DMS79 (cell line): ENCODE measurements at regions not wholly inside any gene's neighbourhood (a gene's known extent, or its start where the extent isn't known, plus 50 kb on each side); places are given as distances from the start of the nearest gene placed in this dataset.

Source experiments
- DNase-seq: peaks from one replicate; lab custom pipeline; 2025; lab: John Stamatoyannopoulos, UW

GRCh38 chr5:72000707-72001106, 106.6 kb upstream of the MAP1B start:
- DNase-seq: no peak

- DNase-seq: no peak
These were observed 101.6 kb upstream of the MAP1B start for GRCh38 chr5:72005671-72006070.

GRCh38 chr5:72006361-72006760, 100.9 kb upstream of the MAP1B start:
- DNase-seq: no peak

- DNase-seq: no peak
These were observed 99.8 kb upstream of the MAP1B start for GRCh38 chr5:72007336-72008111.

- no peak for DNase-seq
These were observed 98.0 kb upstream of the MAP1B start for GRCh38 chr5:72009280-72009679.

GRCh38 chr5:72010430-72010829, 96.8 kb upstream of the MAP1B start:
- DNase-seq: no peak

- DNase-seq: no peak
These were observed 94.4 kb upstream of the MAP1B start for GRCh38 chr5:72012906-72013305.

- DNase-seq: peak; percentile 47
These were observed 93.3 kb upstream of the MAP1B start for GRCh38 chr5:72013766-72014624.

- DNase-seq: peak; percentile 52
These were observed 92.1 kb upstream of the MAP1B start for GRCh38 chr5:72015103-72015548.

- DNase-seq: no peak
These were observed 89.0 kb upstream of the MAP1B start for GRCh38 chr5:72018143-72018803.

- no peak for DNase-seq
These were observed 86.9 kb upstream of the MAP1B start for GRCh38 chr5:72020161-72020983.

- no peak for DNase-seq
These were observed 85.5 kb upstream of the MAP1B start for GRCh38 chr5:72021651-72022357.

GRCh38 chr5:72028382-72028781, 78.9 kb upstream of the MAP1B start:
- DNase-seq: no peak

- no peak for DNase-seq
These were observed 77.0 kb upstream of the MAP1B start for GRCh38 chr5:72030237-72030636.

- no peak for DNase-seq
These were observed 74.5 kb upstream of the MAP1B start for GRCh38 chr5:72032788-72033187.

GRCh38 chr5:72034770-72035169, 72.5 kb upstream of the MAP1B start:
- DNase-seq: no peak

GRCh38 chr5:72035831-72036230, 71.4 kb upstream of the MAP1B start:
- DNase-seq: no peak

- no peak for DNase-seq
These were observed 70.3 kb upstream of the MAP1B start for GRCh38 chr5:72036951-72037350.

- DNase-seq: no peak
These were observed 66.8 kb upstream of the MAP1B start for GRCh38 chr5:72040513-72040912.

GRCh38 chr5:72041654-72042053, 65.6 kb upstream of the MAP1B start:
- DNase-seq: no peak

GRCh38 chr5:72042097-72042496, 65.2 kb upstream of the MAP1B start:
- no peak for DNase-seq
